Keratinocyte (primary cell): ENCODE measurements at regions not wholly inside any gene's neighbourhood (a gene's known extent, or its start where the extent isn't known, plus 50 kb on each side); places are given as distances from the start of the nearest gene placed in this dataset.

ENCODE experiments used
- DNase-seq: peaks from one replicate; pipeline ENCODE4 v3.0.0-alpha.2; 2011; ENCODE audit warnings: low read depth, missing footprints, low spot score
- FAIRE-seq: peaks from 2 replicates; lab custom pipeline; 2011; peaks lifted over from hg19 to GRCh38; lab: Jason Lieb, UNC
- H2AFZ ChIP-seq: 2 replicates; pipeline ENCODE4 v1.6.0; 2012; ENCODE audit warnings: low read length, control low read depth, inconsistent platforms; ENCODE audit not compliant: control insufficient read depth
- H3K27ac ChIP-seq: 2 replicates; pipeline ENCODE4 v1.5.1; 2011; ENCODE audit warnings: low read length; ENCODE audit not compliant: control insufficient read depth, insufficient read depth
- H3K27me3 ChIP-seq: 3 replicates; pipeline ENCODE4 v1.6.0; 2011; ENCODE audit warnings: low read length; ENCODE audit not compliant: control insufficient read depth, insufficient read depth; ENCODE audit errors: extremely low read depth
- H3K36me3 ChIP-seq, 2 experiments: 2 replicates in 1 of 2; 3 replicates in 1 of 2; pipeline ENCODE4 v1.5.1; 2011; ENCODE audit warnings: low read length in 2 of 2, mild to moderate bottlenecking in 1 of 2; ENCODE audit not compliant: control insufficient read depth in 2 of 2, insufficient read depth in 2 of 2; ENCODE audit errors: extremely low read depth in 1 of 2
- H3K4me1 ChIP-seq: 3 replicates; pipeline ENCODE4 v1.5.1; 2011; ENCODE audit warnings: low read length; ENCODE audit not compliant: control insufficient read depth, insufficient read depth; ENCODE audit errors: extremely low read depth
- H3K4me2 ChIP-seq: 3 replicates; pipeline ENCODE4 v1.6.0; 2011; ENCODE audit warnings: low read depth, low read length; ENCODE audit not compliant: control insufficient read depth, insufficient read depth; ENCODE audit errors: extremely low read depth
- H3K4me3 ChIP-seq, 3 experiments: fragments of 200-600 bp in 1 of 3; sonication (generic) in 1 of 3; 2 replicates in 2 of 3; 3 replicates in 1 of 3; pipeline ENCODE4 v1.5.1; 2011 to 2016; ENCODE audit warnings: low read length in 3 of 3, mild to moderate bottlenecking in 3 of 3, control low read depth in 2 of 3, inconsistent platforms in 1 of 3, low read depth in 1 of 3, mixed read lengths in 1 of 3, mixed run types in 1 of 3, moderate library complexity in 1 of 3; ENCODE audit not compliant: control insufficient read depth in 2 of 3, insufficient read depth in 2 of 3; ENCODE audit errors: extremely low read depth in 1 of 3
- H3K79me2 ChIP-seq: 2 replicates; pipeline ENCODE4 v1.6.0; 2012; ENCODE audit warnings: low read length; ENCODE audit not compliant: control insufficient read depth, insufficient read depth
- H3K9ac ChIP-seq: 3 replicates; pipeline ENCODE4 v1.6.0; 2011; ENCODE audit warnings: low read length; ENCODE audit not compliant: control insufficient read depth, insufficient read depth; ENCODE audit errors: extremely low read depth
- H3K9me1 ChIP-seq: 3 replicates; pipeline ENCODE4 v1.6.0; 2011; ENCODE audit warnings: low read length; ENCODE audit not compliant: control insufficient read depth, insufficient read depth; ENCODE audit errors: extremely low read depth
- H3K9me3 ChIP-seq: 2 replicates; pipeline ENCODE4 v1.5.1; 2012; ENCODE audit warnings: low read depth, low read length; ENCODE audit not compliant: control insufficient read depth
- H4K20me1 ChIP-seq: 3 replicates; pipeline ENCODE4 v1.6.0; 2011; ENCODE audit warnings: low read length; ENCODE audit not compliant: control insufficient read depth, insufficient read depth; ENCODE audit errors: extremely low read depth
- EZH2 ChIP-seq: IDR thresholded peaks from one replicate; pipeline ENCODE4 v1.6.1; 2012; ENCODE audit warnings: inconsistent platforms, mild to moderate bottlenecking, low read length, moderate library complexity
- dilution Hi-C: fragments of 300-500 bp; cut with MboI; formaldehyde crosslinking; loops from one replicate; pipeline ENCODE4 v1.7.0; 2020; ENCODE audit warnings: low sequenced_read_pairs; ENCODE audit not compliant: extremely low pct_ligation_motif_present
- TF ChIP-seq, protein P1 (sequence below), 3 experiments: IDR thresholded peaks in 1 of 3; conservative IDR thresholded peaks in 1 of 3; optimal IDR thresholded peaks in 1 of 3; 2 replicates in 2 of 3; 3 replicates in 1 of 3; pipeline versions ENCODE3 to v1.5.1; 2011; ENCODE audit warnings: low read length in 3 of 3, mild to moderate bottlenecking in 3 of 3, moderate library complexity in 2 of 3, control low read depth in 1 of 3, inconsistent platforms in 1 of 3; ENCODE audit not compliant: insufficient read depth in 2 of 3; ENCODE audit errors: extremely low read depth in 1 of 3

DNA sequence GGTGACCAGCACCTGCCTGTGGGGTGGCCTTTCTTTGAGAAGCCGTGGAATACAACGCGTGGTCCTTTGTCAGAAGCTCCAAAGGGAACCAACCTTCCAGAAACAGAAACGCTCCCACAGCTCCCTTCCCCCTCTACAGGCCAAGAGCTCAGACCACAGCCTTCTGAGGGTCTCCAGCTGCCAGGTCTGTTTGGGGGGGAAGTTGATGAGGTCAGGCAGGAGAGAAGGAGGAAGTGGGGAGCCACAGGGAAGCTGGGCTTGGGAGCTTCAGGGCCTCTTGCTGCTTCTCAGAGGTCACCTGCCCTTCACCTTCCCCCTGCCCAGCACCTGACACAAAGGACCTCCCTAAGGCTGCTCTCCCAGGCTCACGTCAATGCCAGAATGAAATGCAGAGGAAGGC is 287.7 kb upstream of the ID2 start:
- H3K27me3 ChIP-seq: no peaks in the 10 kb centered on the region
- H3K4me1 ChIP-seq: no peaks in the 10 kb centered on the region
- FAIRE-seq (no peak), DNase-seq (no peak)
- no peaks in the 10 kb centered on the region for H3K36me3 ChIP-seq
- no peak overlapping the region for H3K9ac ChIP-seq
- H3K79me2 ChIP-seq: no peaks in the 10 kb centered on the region
- H2AFZ ChIP-seq: no peak overlapping the region
- dilution Hi-C loops: no loop called here
- TF ChIP-seq, protein P1, sequence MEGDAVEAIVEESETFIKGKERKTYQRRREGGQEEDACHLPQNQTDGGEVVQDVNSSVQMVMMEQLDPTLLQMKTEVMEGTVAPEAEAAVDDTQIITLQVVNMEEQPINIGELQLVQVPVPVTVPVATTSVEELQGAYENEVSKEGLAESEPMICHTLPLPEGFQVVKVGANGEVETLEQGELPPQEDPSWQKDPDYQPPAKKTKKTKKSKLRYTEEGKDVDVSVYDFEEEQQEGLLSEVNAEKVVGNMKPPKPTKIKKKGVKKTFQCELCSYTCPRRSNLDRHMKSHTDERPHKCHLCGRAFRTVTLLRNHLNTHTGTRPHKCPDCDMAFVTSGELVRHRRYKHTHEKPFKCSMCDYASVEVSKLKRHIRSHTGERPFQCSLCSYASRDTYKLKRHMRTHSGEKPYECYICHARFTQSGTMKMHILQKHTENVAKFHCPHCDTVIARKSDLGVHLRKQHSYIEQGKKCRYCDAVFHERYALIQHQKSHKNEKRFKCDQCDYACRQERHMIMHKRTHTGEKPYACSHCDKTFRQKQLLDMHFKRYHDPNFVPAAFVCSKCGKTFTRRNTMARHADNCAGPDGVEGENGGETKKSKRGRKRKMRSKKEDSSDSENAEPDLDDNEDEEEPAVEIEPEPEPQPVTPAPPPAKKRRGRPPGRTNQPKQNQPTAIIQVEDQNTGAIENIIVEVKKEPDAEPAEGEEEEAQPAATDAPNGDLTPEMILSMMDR (optimal IDR thresholded peaks at IDR 0.05 in 1 of 3, IDR thresholded peaks at IDR 0.05 in 1 of 3, conservative IDR thresholded peaks at IDR 0.05 in 1 of 3; ENCODE audit: extremely low read depth in 1 of 3, insufficient read depth in 2 of 3, low read length in 3 of 3): no peak
- no peak for TF ChIP-seq EZH2
- H3K4me3 ChIP-seq: no peak overlapping the region
- H3K9me3 ChIP-seq: peaks cover 6% of the 10 kb centered on the region
- H3K27ac ChIP-seq: no peak overlapping the region
- H3K9me1 ChIP-seq: no peaks in the 10 kb centered on the region
- no peaks in the 10 kb centered on the region for H4K20me1 ChIP-seq
- H3K4me2 ChIP-seq: no peak overlapping the region

DNA sequence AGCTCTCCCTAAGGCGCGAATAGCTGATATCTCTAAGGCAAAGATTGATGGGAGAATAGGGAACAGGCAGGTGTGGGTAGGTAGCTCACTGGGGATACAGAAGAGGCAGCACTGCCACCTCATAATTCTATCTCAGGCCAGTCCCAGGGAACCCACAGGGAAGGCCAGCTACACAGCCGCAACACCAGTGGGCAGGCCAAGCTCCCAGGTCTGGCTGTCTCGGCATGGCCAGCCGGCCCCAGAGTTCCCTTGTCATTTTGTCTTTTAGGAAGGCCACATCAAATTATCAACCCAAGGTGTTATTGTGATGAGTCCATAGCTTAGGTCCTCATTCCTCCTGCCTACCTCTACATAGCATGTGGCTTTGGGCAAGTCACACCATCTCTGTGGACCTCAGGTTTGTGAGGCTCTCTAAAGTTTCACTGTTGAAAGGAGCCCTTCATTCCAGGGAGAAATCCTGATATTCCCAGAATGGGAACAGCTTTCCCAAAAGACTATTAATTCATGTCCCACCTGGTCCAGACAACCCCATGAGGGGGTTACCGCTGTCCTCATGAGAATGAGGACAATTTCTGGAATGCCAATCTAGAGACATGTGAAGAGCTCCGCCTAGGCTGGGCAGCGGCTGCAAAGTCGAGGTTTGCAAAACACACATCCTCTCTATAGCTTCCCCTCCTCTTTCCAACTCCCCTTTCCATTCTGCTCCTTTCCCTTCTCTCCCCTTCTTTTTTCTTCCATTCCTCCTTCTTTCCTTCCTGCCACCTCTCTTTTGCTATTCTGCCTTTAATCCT is 287.1 kb upstream of the ID2 start:
- dilution Hi-C loops: no loop called here
- H3K27me3 ChIP-seq: no peaks in the 10 kb centered on the region

More for the DNA sequence above, 287.1 kb upstream of the ID2 start:
- Histone ChIP-seq H3K4me2 (no peak overlapping the region), H3K4me3 (no peak overlapping the region), H3K9me1 (no peaks in the 10 kb centered on the region), H3K9ac (no peak overlapping the region), H3K4me1 (no peaks in the 10 kb centered on the region), H3K27ac (no peak overlapping the region), H3K79me2 (no peaks in the 10 kb centered on the region), H3K36me3 (no peaks in the 10 kb centered on the region), H2AFZ (no peak overlapping the region), H4K20me1 (no peaks in the 10 kb centered on the region), H3K9me3 (peaks cover 6% of the 10 kb centered on the region)
- DNase-seq: no peak
- no peak for FAIRE-seq
- TF ChIP-seq EZH2: no peak
